Activated naive CD8-positive, alpha-beta T cell treated with anti-CD3 and anti-CD28 coated beads, Interleukin-2, amount 10 ng/mL, durations not matched to agents 7 days and 5 days (primary cell): ENCODE measurements at regions not wholly inside any gene's neighbourhood (a gene's known extent, or its start where the extent isn't known, plus 50 kb on each side); places are given as distances from the start of the nearest gene placed in this dataset.
"Not testable (repeated sequence)": the region's sequence is repeated elsewhere in the genome, so short reads cannot be mapped to it uniquely, and the experiment has no call there.

Experiments used
- ATAC-seq: fragments of 150-1000 bp; cut with Tn5 transposase; one replicate; pipeline ENCODE4 v1.10.0; 2021; ENCODE audit warnings: low read depth, moderate library complexity
- POLR2A ChIA-PET: fragments of 350-600 bp; sonication (Branson Sonifier 250); formaldehyde crosslinking; loops from one replicate; lab custom pipeline; 2021; ENCODE audit warnings: antibody characterized with exemption; lab: Charles Lee
- DNase-seq: peaks from one replicate; pipeline ENCODE4 v3.0.0; 2021
- H3K27ac Mint-ChIP-seq: one replicate; pipeline ENCODE4 v1.8.0; 2022; ENCODE audit warnings: mild to moderate bottlenecking, mixed read lengths
- H3K27me3 Mint-ChIP-seq: one replicate; pipeline ENCODE4 v1.8.0; 2022; ENCODE audit warnings: mild to moderate bottlenecking, moderate library complexity, mixed read lengths
- H3K36me3 Mint-ChIP-seq: one replicate; pipeline ENCODE4 v1.8.0; 2021; ENCODE audit warnings: mild to moderate bottlenecking, mixed read lengths
- H3K4me1 Mint-ChIP-seq: one replicate; pipeline ENCODE4 v1.8.0; 2021; ENCODE audit warnings: mixed read lengths
- H3K4me3 Mint-ChIP-seq: one replicate; pipeline ENCODE4 v1.8.0; 2022; ENCODE audit warnings: mild to moderate bottlenecking, moderate library complexity, mixed read lengths
- H3K9me3 Mint-ChIP-seq: one replicate; pipeline ENCODE4 v1.8.0; 2021; ENCODE audit warnings: mixed read lengths

DNA sequence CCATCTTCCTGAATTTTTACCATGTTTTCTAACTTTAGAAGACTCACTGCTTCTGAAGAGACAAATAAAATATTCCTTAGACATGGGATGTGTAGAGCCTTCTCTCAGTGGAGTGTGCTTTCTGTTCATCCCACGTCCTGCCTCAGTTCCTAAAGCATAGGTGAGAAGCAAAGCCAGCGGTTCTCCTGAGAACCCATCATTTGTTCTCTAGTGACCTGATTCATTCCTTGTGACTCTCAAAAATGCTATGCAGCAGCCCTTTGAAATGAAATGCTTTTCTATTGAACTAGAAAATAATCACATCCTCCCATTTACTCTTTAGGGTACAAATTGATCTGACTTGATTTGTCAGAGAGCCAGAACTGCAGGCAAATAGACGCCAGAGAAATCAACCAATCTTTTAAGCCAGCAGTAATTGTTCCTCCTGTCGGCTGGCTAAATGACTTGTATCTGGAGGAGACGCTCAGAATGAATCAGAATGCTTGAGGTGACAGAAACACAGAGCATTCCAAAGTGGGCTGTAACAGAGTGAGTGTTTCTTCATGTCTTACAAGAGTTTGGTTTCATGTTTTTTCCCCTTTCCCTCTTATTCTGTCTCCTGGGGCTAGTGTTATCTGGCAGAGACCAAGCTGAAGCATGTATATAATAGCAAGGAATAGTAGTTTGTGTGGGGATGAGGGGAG, 81.3 kb upstream of the TMEM178A start:
- Mint-ChIP-seq H3K36me3 (no peaks in the 10 kb centered on the region), H3K27me3 (no peaks in the 10 kb centered on the region), H3K9me3 (peaks cover 9% of the 10 kb centered on the region), H3K4me1 (no peaks in the 10 kb centered on the region), H3K4me3 (no peak overlapping the region), H3K27ac (no peak overlapping the region)
- POLR2A ChIA-PET, result no interaction called here
- DNase-seq, result no peak
- ATAC-seq, result no peak

GRCh38 chr2:39585531-39585930, 80.2 kb upstream of the TMEM178A start:
- H3K27me3 Mint-ChIP-seq, H3K36me3 Mint-ChIP-seq, H3K4me1 Mint-ChIP-seq, H3K4me3 Mint-ChIP-seq, H3K9me3 Mint-ChIP-seq, ATAC-seq, DNase-seq, POLR2A ChIA-PET, H3K27ac Mint-ChIP-seq: not testable (repeated sequence)

DNA sequence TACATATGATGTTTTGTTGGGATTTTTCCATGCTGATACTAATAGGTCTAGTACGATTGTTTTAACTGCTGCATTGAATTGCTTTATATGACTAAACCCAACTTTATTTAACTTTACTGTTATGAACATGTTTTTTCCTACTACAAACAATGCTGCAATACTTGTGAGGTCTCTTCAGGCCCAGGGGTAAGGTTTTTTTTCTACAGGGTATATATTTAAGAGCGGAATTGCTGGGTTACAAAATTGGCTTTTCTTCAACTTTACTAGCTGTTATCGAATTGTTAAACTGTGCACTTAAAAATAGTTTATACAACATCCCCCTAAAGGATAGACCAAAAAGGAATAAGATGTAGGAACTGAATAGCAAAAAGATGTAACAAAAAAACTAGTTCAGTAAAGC, 78.5 kb upstream of the TMEM178A start:
- POLR2A ChIA-PET, result no interaction called here
- H3K27me3 Mint-ChIP-seq, result no peaks in the 10 kb centered on the region
- ATAC-seq, result no peak
- no peaks in the 10 kb centered on the region for H3K36me3 Mint-ChIP-seq
- H3K4me3 Mint-ChIP-seq, result no peak overlapping the region
- H3K9me3 Mint-ChIP-seq, result peaks cover 4% of the 10 kb centered on the region
- H3K27ac Mint-ChIP-seq, result no peak overlapping the region
- H3K4me1 Mint-ChIP-seq, result no peaks in the 10 kb centered on the region
- no peak for DNase-seq

DNA sequence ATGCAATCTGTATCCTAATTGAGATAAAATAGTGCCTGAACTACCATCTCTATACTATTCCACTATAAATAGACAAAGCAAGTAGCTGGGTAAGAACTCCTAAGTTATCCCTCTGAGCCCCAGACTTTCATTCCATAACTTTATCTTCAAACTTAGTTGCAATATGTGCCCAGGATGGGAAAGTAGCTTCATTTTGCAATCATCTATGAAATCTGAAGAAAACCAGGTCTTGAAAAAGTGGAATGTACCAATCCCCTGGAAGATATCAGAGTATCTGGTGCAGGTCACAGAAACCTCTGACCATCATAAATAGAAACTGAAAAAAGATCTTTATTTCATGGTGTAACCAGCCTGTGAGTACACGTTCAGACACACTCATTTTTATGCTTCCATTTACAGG, 78.1 kb upstream of the TMEM178A start:
- POLR2A ChIA-PET, result no interaction called here
- no peak for ATAC-seq
- H3K27me3 Mint-ChIP-seq, result no peaks in the 10 kb centered on the region
- peaks cover 4% of the 10 kb centered on the region for H3K9me3 Mint-ChIP-seq
- no peaks in the 10 kb centered on the region for H3K4me1 Mint-ChIP-seq
- H3K36me3 Mint-ChIP-seq, result no peaks in the 10 kb centered on the region
- DNase-seq, result no peak
- no peak overlapping the region for H3K4me3 Mint-ChIP-seq
- no peak overlapping the region for H3K27ac Mint-ChIP-seq

DNA sequence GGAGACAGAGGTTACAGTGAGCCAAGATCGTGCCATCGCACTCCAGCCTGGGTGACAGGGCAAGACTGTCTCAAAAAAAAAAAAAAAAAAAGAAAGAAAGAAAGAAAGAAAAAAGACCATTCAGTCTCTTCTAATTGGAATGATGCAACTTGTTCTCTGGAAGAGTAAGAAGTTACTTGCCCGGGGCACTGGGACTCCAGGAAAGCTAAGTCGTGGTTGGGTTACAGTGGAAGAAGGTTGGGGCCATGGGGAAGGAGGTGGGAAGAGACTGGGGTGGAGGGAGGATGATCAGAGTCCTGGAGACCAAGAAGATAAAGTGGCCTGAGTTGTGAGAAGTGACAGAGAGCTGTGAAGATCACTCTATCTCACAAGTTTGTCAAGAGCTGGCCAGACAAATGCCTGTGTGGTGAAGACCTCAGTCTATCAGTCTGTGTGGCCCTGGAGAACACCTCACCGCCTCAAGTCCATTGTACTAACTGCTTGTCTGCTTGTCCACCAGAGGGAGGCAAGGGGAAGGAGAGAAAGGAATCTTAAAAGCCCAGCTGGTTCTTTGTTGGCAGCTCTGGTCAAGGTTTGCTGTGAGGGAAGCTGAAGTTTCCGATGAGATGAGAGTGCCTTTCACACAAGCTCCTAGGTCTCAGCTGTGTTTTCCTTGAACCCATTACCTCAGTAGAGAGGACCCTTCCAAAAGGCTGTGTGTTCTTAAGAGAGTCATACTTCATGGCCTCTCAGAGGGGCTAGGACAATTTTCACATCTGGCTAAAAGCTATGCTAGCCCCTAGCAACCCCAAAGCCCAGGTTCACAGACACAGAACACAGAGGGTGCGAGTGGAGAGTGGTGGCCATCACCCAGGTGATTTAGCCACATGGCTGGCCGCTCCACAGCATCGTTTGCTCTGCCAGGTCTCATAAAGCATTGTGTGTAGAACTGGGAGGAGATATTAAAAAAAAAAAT, 72.0 kb upstream of the TMEM178A start:
- POLR2A ChIA-PET, result no interaction called here
- Mint-ChIP-seq H3K36me3 (no peaks in the 10 kb centered on the region), H3K9me3 (no peaks in the 10 kb centered on the region), H3K27me3 (no peaks in the 10 kb centered on the region), H3K27ac (no peak overlapping the region), H3K4me3 (no peak overlapping the region), H3K4me1 (no peaks in the 10 kb centered on the region)
- ATAC-seq (no peak), DNase-seq (no peak)

GRCh38 chr2:39595116-39595515, 70.6 kb upstream of the TMEM178A start:
- ATAC-seq (no peak), DNase-seq (no peak)
- Mint-ChIP-seq H3K27ac (no peak overlapping the region), H3K4me3 (no peak overlapping the region), H3K9me3 (no peaks in the 10 kb centered on the region), H3K4me1 (no peaks in the 10 kb centered on the region), H3K36me3 (no peaks in the 10 kb centered on the region), H3K27me3 (no peaks in the 10 kb centered on the region)
- POLR2A ChIA-PET, result no interaction called here

- no peak for DNase-seq
- no peaks in the 10 kb centered on the region for H3K36me3 Mint-ChIP-seq
- H3K9me3 Mint-ChIP-seq, result no peaks in the 10 kb centered on the region
- H3K27me3 Mint-ChIP-seq, result no peaks in the 10 kb centered on the region
- no peaks in the 10 kb centered on the region for H3K4me1 Mint-ChIP-seq
- POLR2A ChIA-PET, result no interaction called here
- H3K27ac Mint-ChIP-seq, result no peak overlapping the region
- no peak overlapping the region for H3K4me3 Mint-ChIP-seq
- no peak for ATAC-seq
These were observed 68.4 kb upstream of the TMEM178A start for GRCh38 chr2:39597314-39597713.

- no peak overlapping the region for H3K4me3 Mint-ChIP-seq
- H3K27ac Mint-ChIP-seq, result no peak overlapping the region
- H3K9me3 Mint-ChIP-seq, result no peaks in the 10 kb centered on the region
- DNase-seq (no peak), ATAC-seq (no peak)
- POLR2A ChIA-PET, result no interaction called here
- peaks cover 6% of the 10 kb centered on the region for H3K27me3 Mint-ChIP-seq
- no peaks in the 10 kb centered on the region for H3K4me1 Mint-ChIP-seq
- no peaks in the 10 kb centered on the region for H3K36me3 Mint-ChIP-seq
These were observed 63.1 kb upstream of the TMEM178A start for GRCh38 chr2:39602616-39603015.

DNA sequence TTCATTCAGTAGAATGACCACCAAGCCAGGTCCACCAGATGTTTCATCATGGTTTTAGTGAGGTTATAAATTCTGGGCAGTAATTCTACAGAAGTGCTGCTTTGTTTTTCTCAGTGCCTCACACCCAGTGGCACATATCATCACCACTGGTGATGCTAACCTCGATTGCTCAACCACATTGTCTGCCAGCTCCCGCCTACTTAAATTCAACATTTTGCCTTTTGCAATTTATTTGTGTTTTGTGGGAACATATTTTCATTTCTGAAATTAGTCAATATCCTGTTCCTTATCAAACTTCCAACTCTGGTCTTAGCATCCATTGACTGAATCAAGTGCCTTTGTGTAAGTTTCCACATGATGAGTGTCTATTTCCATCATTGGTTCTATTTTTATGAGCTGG, 62.3 kb upstream of the TMEM178A start:
- no peak for ATAC-seq
- H3K27ac Mint-ChIP-seq, result no peak overlapping the region
- no peak for DNase-seq
- no peaks in the 10 kb centered on the region for H3K9me3 Mint-ChIP-seq
- no peaks in the 10 kb centered on the region for H3K4me1 Mint-ChIP-seq
- no peak overlapping the region for H3K4me3 Mint-ChIP-seq
- no peaks in the 10 kb centered on the region for H3K36me3 Mint-ChIP-seq
- H3K27me3 Mint-ChIP-seq, result peaks cover 6% of the 10 kb centered on the region
- POLR2A ChIA-PET, result no interaction called here

DNA sequence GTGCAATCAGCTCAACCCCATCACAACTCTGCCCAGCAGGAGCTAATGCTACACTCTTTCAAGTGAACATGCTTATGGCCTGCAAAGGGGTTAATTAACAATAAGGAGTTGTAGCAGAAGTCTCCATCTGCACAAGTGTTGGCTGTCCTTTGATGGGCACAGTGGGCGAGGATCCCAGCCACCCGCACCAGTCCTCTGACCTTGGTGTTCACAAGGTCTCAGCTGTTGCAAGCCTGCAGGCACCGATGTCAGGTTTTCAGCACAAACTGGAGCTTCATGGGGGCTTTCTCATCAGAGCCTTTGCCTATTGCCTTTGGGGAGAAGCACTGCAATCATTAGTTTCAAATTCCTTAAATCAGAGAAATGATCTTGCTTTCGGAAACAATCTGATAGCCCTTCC, 60.9 kb upstream of the TMEM178A start:
- DNase-seq, result no peak
- Mint-ChIP-seq H3K4me3 (no peak overlapping the region), H3K27me3 (peaks cover 6% of the 10 kb centered on the region), H3K9me3 (no peaks in the 10 kb centered on the region), H3K4me1 (no peaks in the 10 kb centered on the region), H3K27ac (no peak overlapping the region), H3K36me3 (no peaks in the 10 kb centered on the region)
- POLR2A ChIA-PET, result no interaction called here
- ATAC-seq, result no peak

DNA sequence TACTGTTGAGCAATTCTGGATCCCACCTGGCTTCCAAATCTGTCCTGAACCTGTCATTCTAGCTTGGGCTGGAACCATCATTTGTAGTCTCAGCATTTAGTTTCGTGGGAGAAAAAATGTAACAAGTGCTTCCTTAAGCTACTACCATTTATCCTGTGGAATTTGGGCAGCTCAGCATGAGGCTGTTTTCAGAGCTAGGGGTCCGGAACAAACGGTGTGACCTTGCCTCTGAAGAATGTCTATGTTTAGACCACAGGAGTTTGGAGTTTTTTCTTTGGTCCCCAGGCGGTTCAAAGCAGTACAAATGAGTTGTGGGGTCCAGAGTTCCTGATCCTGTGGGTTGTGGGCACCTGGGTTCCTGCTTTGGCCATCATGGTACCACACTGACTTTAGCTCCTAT, 59.1 kb upstream of the TMEM178A start:
- Mint-ChIP-seq H3K4me3 (no peak overlapping the region), H3K36me3 (no peaks in the 10 kb centered on the region), H3K27ac (no peak overlapping the region), H3K27me3 (peaks cover 13% of the 10 kb centered on the region), H3K9me3 (no peaks in the 10 kb centered on the region), H3K4me1 (no peaks in the 10 kb centered on the region)
- DNase-seq (no peak), ATAC-seq (no peak)
- POLR2A ChIA-PET, result no interaction called here

DNA sequence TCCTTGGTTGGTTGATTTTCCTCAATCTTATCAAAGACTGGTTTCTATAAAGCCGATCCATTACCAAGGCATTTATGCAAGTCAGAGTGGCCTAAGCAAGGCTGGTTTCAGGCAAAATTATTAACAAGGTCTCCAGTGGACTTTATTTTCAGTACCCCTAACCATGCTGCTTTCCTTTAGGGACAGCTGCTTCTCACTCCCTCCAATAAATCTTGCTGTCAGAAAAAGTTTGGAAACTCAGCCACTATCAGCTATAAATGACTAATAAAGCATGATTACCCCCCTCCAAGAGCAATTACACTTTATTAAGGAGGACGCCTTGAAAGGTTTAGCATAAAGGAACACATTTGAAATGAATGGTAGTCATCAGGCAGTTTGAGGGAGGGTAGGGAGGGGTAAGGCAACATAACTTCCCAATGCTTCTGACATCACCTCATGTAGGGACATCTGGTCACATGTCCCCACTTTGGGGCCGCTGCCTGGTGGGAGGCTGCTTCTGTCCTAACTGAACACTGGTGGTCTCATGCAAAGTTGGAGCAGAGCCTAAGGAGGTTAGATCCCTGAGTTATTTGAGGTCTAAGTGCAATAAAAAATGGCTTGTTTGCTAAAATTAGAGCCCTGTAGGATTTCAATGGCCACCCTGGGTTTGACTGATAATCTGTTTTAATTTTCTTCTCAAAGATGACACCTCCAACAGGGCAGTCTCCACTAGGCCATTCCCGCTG, 58.0 kb upstream of the TMEM178A start:
- Mint-ChIP-seq H3K36me3 (no peaks in the 10 kb centered on the region), H3K4me3 (no peak overlapping the region), H3K9me3 (no peaks in the 10 kb centered on the region), H3K27ac (no peak overlapping the region), H3K27me3 (peaks cover 13% of the 10 kb centered on the region), H3K4me1 (no peaks in the 10 kb centered on the region)
- ATAC-seq (no peak), DNase-seq (no peak)
- POLR2A ChIA-PET, result no interaction called here

DNA sequence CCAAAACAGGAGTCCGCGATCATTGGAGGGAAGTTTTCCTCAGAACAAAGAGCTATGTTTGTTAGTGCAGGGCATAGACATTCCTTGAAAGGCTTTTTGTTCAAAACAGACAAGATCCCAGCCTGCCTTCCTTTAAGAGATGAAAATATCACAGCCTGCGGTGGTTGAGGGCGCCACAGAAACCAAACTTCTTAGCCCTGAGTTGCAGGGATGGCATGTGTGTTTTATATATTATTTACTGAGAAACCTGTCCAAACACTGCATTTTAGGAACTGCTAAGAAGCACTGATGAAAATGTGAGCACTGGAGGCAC, 57.5 kb upstream of the TMEM178A start:
- ATAC-seq (no peak), DNase-seq (no peak)
- H3K27ac Mint-ChIP-seq, result no peak overlapping the region
- no peaks in the 10 kb centered on the region for H3K36me3 Mint-ChIP-seq
- no peaks in the 10 kb centered on the region for H3K4me1 Mint-ChIP-seq
- H3K4me3 Mint-ChIP-seq, result no peak overlapping the region
- no peaks in the 10 kb centered on the region for H3K9me3 Mint-ChIP-seq
- POLR2A ChIA-PET, result no interaction called here
- H3K27me3 Mint-ChIP-seq, result peaks cover 11% of the 10 kb centered on the region
